ENCODE measurements at regions not wholly inside any gene's neighbourhood (a gene's known extent, or its start where the extent isn't known, plus 50 kb on each side); places are given as distances from the start of the nearest gene placed in this dataset.

DNA sequence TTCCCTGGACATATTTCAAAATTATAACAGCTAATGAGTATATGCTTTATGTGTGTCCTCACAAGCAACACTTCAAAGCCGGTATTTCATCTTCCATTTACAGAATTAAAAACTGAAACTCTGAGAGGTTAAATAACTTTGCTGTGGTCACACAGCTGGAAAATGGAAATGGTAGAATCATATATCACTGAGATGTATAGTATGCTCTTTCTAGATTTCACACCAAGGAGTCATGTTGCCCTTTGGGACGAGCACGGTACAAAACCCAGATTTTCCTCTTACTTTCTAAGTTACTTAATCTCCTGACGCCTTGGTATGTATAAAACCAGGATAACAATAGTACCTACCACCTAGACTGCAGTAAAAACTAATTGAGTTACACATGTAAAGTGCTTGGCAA, 152.6 kb upstream of the GRIP1 start (continued):
- TF ChIP-seq CBFB (CRISPR knock-in tag; IDR thresholded peaks at IDR 0.05), result no peak
- TF ChIP-seq, protein P1, sequence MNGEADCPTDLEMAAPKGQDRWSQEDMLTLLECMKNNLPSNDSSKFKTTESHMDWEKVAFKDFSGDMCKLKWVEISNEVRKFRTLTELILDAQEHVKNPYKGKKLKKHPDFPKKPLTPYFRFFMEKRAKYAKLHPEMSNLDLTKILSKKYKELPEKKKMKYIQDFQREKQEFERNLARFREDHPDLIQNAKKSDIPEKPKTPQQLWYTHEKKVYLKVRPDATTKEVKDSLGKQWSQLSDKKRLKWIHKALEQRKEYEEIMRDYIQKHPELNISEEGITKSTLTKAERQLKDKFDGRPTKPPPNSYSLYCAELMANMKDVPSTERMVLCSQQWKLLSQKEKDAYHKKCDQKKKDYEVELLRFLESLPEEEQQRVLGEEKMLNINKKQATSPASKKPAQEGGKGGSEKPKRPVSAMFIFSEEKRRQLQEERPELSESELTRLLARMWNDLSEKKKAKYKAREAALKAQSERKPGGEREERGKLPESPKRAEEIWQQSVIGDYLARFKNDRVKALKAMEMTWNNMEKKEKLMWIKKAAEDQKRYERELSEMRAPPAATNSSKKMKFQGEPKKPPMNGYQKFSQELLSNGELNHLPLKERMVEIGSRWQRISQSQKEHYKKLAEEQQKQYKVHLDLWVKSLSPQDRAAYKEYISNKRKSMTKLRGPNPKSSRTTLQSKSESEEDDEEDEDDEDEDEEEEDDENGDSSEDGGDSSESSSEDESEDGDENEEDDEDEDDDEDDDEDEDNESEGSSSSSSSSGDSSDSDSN (IDR thresholded peaks at IDR 0.05; ENCODE audit: borderline replicate concordance in 1 of 2, low read depth in 2 of 2, low read length in 2 of 2), result no peak
- no peak for TF ChIP-seq ZFP30 (CRISPR knock-in tag; IDR thresholded peaks at IDR 0.05; ENCODE audit: borderline replicate concordance)
- TF ChIP-seq, protein P2, sequence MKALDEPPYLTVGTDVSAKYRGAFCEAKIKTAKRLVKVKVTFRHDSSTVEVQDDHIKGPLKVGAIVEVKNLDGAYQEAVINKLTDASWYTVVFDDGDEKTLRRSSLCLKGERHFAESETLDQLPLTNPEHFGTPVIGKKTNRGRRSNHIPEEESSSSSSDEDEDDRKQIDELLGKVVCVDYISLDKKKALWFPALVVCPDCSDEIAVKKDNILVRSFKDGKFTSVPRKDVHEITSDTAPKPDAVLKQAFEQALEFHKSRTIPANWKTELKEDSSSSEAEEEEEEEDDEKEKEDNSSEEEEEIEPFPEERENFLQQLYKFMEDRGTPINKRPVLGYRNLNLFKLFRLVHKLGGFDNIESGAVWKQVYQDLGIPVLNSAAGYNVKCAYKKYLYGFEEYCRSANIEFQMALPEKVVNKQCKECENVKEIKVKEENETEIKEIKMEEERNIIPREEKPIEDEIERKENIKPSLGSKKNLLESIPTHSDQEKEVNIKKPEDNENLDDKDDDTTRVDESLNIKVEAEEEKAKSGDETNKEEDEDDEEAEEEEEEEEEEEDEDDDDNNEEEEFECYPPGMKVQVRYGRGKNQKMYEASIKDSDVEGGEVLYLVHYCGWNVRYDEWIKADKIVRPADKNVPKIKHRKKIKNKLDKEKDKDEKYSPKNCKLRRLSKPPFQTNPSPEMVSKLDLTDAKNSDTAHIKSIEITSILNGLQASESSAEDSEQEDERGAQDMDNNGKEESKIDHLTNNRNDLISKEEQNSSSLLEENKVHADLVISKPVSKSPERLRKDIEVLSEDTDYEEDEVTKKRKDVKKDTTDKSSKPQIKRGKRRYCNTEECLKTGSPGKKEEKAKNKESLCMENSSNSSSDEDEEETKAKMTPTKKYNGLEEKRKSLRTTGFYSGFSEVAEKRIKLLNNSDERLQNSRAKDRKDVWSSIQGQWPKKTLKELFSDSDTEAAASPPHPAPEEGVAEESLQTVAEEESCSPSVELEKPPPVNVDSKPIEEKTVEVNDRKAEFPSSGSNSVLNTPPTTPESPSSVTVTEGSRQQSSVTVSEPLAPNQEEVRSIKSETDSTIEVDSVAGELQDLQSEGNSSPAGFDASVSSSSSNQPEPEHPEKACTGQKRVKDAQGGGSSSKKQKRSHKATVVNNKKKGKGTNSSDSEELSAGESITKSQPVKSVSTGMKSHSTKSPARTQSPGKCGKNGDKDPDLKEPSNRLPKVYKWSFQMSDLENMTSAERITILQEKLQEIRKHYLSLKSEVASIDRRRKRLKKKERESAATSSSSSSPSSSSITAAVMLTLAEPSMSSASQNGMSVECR (CRISPR knock-in tag; IDR thresholded peaks at IDR 0.05), result no peak
- TF ChIP-seq, protein P3, sequence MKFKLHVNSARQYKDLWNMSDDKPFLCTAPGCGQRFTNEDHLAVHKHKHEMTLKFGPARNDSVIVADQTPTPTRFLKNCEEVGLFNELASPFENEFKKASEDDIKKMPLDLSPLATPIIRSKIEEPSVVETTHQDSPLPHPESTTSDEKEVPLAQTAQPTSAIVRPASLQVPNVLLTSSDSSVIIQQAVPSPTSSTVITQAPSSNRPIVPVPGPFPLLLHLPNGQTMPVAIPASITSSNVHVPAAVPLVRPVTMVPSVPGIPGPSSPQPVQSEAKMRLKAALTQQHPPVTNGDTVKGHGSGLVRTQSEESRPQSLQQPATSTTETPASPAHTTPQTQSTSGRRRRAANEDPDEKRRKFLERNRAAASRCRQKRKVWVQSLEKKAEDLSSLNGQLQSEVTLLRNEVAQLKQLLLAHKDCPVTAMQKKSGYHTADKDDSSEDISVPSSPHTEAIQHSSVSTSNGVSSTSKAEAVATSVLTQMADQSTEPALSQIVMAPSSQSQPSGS (CRISPR knock-in tag; IDR thresholded peaks at IDR 0.05), result no peak
- TF ChIP-seq, protein P4, sequence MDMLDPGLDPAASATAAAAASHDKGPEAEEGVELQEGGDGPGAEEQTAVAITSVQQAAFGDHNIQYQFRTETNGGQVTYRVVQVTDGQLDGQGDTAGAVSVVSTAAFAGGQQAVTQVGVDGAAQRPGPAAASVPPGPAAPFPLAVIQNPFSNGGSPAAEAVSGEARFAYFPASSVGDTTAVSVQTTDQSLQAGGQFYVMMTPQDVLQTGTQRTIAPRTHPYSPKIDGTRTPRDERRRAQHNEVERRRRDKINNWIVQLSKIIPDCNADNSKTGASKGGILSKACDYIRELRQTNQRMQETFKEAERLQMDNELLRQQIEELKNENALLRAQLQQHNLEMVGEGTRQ (CRISPR knock-in tag; IDR thresholded peaks at IDR 0.05), result no peak

Measured in K562 (cell line).